Panc1 (cell line): ENCODE measurements at regions not wholly inside any gene's neighbourhood (a gene's known extent, or its start where the extent isn't known, plus 50 kb on each side); places are given as distances from the start of the nearest gene placed in this dataset.
"Not testable (repeated sequence)": the region's sequence is repeated elsewhere in the genome, so short reads cannot be mapped to it uniquely, and the experiment has no call there.

Source experiments
- ATAC-seq: fragments of 200-7000 bp; cut with Tn5 transposase; 2 replicates; pipeline ENCODE4 v1.9.1; 2020; ENCODE audit warnings: mild to moderate bottlenecking, moderate library complexity
- BruUV-seq: library from RNA; stranded (reverse); fragments of 400-500 nt; replicated peaks from 2 replicates; lab custom pipeline; 2021; lab: Mats Ljungman, UMichigan
- CTCF ChIA-PET: fragments of 300-600 bp; sonication (Branson Sonifier 250); formaldehyde crosslinking; loops from one replicate; lab custom pipeline; 2022; ENCODE audit warnings: antibody characterized with exemption; lab: Charles Lee
- POLR2A ChIA-PET: fragments of 300-600 bp; sonication (Branson Sonifier 250); formaldehyde crosslinking; loops from one replicate; lab custom pipeline; 2022; ENCODE audit warnings: antibody characterized with exemption; lab: Charles Lee
- DNase-seq: peaks from one replicate; pipeline ENCODE4 v3.0.0-alpha.2; 2010; ENCODE audit warnings: low read depth, low spot score
- H3K27ac ChIP-seq: 2 replicates; pipeline ENCODE4 v1.5.1; 2011; ENCODE audit warnings: mild to moderate bottlenecking, low read length, inconsistent platforms
- H3K27me3 ChIP-seq: fragments of 200-500 bp; sonication (Bioruptor generic); 2 replicates; pipeline ENCODE4 v1.6.0; 2014; ENCODE audit warnings: low read length, inconsistent platforms; ENCODE audit not compliant: control insufficient read depth, insufficient read depth
- H3K36me3 ChIP-seq: fragments of 200-500 bp; sonication (Bioruptor generic); 2 replicates; pipeline ENCODE4 v1.5.1; 2014; ENCODE audit warnings: inconsistent platforms, mild to moderate bottlenecking, low read length, moderate library complexity; ENCODE audit not compliant: control insufficient read depth, insufficient read depth
- H3K4me1 ChIP-seq: 2 replicates; pipeline ENCODE4 v1.5.1; 2011; ENCODE audit warnings: inconsistent platforms, mild to moderate bottlenecking, low read length, moderate library complexity; ENCODE audit not compliant: control insufficient read depth, insufficient read depth
- H3K4me3 ChIP-seq, 2 experiments: 2 replicates each; pipeline ENCODE4 v1.5.1; 2011 to 2012; ENCODE audit warnings: low read depth in 2 of 2, low read length in 2 of 2, mild to moderate bottlenecking in 2 of 2, inconsistent platforms in 1 of 2, moderate library complexity in 1 of 2
- H3K9me3 ChIP-seq: fragments of 200-500 bp; sonication (Bioruptor generic); 2 replicates; pipeline ENCODE4 v1.5.1; 2014; ENCODE audit warnings: low read depth, mild to moderate bottlenecking, inconsistent platforms, low read length, moderate library complexity; ENCODE audit not compliant: control insufficient read depth, insufficient read depth
- CTCF ChIP-seq: fragments of 450-650 bp; IDR thresholded peaks from 2 replicates; pipeline ENCODE4 v1.5.1; 2017; ENCODE audit warnings: mild to moderate bottlenecking
- in situ Hi-C: cut with HindIII; loops from 2 replicates; pipeline ENCODE4 v1.10.0; 2016; ENCODE audit warnings: low sequenced_read_pairs, low pct_unique_long_range_greater_than_20kb
- intact Hi-C: fragments of 100-400 bp; cut with micrococcal nuclease; formaldehyde crosslinking; loops from one replicate; pipeline ENCODE4 v1.10.0; 2022; ENCODE audit not compliant: unreplicated experiment

- H3K4me1 ChIP-seq, BruUV-seq, DNase-seq, intact Hi-C loops, H3K9me3 ChIP-seq, H3K27ac ChIP-seq, in situ Hi-C loops, H3K4me3 ChIP-seq, CTCF ChIA-PET, H3K36me3 ChIP-seq, POLR2A ChIA-PET, H3K27me3 ChIP-seq: not testable (repeated sequence)
- peak; percentile 75 for TF ChIP-seq CTCF
- ATAC-seq: peak; percentile 91
Measured at GRCh38 chr16:29094729-29095624, 110.1 kb downstream of the LAT start.

GRCh38 chr16:29094325-29094724 is 109.5 kb downstream of the LAT start:
- H3K36me3 ChIP-seq, H3K9me3 ChIP-seq, H3K27me3 ChIP-seq, H3K4me1 ChIP-seq, BruUV-seq, DNase-seq, in situ Hi-C loops, H3K27ac ChIP-seq, CTCF ChIA-PET, H3K4me3 ChIP-seq, POLR2A ChIA-PET, ATAC-seq, intact Hi-C loops: not testable (repeated sequence)

- BruUV-seq, POLR2A ChIA-PET, H3K27me3 ChIP-seq, intact Hi-C loops, H3K4me3 ChIP-seq, H3K27ac ChIP-seq, in situ Hi-C loops, H3K9me3 ChIP-seq, ATAC-seq, CTCF ChIA-PET, H3K4me1 ChIP-seq, H3K36me3 ChIP-seq, DNase-seq: not testable (repeated sequence)
Measured at GRCh38 chr16:29089679-29090078, 104.8 kb downstream of the LAT start.

GRCh38 chr16:29087673-29088072 is 102.8 kb downstream of the LAT start:
- H3K27me3 ChIP-seq, intact Hi-C loops, BruUV-seq, ATAC-seq, H3K4me3 ChIP-seq, CTCF ChIA-PET, H3K27ac ChIP-seq, DNase-seq, H3K36me3 ChIP-seq, H3K4me1 ChIP-seq, H3K9me3 ChIP-seq, in situ Hi-C loops, POLR2A ChIA-PET: not testable (repeated sequence)
